Osteocyte (in vitro differentiated cells): ENCODE measurements at regions not wholly inside any gene's neighbourhood (a gene's known extent, or its start where the extent isn't known, plus 50 kb on each side); places are given as distances from the start of the nearest gene placed in this dataset.
"Not testable (repeated sequence)": the region's sequence is repeated elsewhere in the genome, so short reads cannot be mapped to it uniquely, and the experiment has no call there.

ENCODE experiments used
- DNase-seq: peaks from one replicate; pipeline ENCODE4 v3.0.0; 2021; ENCODE audit warnings: mixed read lengths; ENCODE audit not compliant: unreplicated experiment; ENCODE audit errors: extremely low spot score
- H3K27ac Mint-ChIP-seq: one replicate; pipeline ENCODE4 v1.8.0; 2021; ENCODE audit warnings: mild to moderate bottlenecking, mixed read lengths; ENCODE audit not compliant: unreplicated experiment
- H3K27me3 Mint-ChIP-seq: one replicate; pipeline ENCODE4 v1.8.0; 2021; ENCODE audit warnings: mixed read lengths; ENCODE audit not compliant: unreplicated experiment
- H3K36me3 Mint-ChIP-seq: one replicate; pipeline ENCODE4 v1.8.0; 2021; ENCODE audit warnings: mixed read lengths; ENCODE audit not compliant: unreplicated experiment
- H3K4me1 Mint-ChIP-seq: one replicate; pipeline ENCODE4 v1.8.0; 2021; ENCODE audit warnings: mixed read lengths; ENCODE audit not compliant: unreplicated experiment
- H3K4me3 Mint-ChIP-seq: one replicate; pipeline ENCODE4 v1.8.0; 2021; ENCODE audit warnings: mild to moderate bottlenecking, moderate library complexity, mixed read lengths; ENCODE audit not compliant: unreplicated experiment
- H3K9me3 Mint-ChIP-seq: one replicate; pipeline ENCODE4 v1.8.0; 2021; ENCODE audit warnings: mixed read lengths; ENCODE audit not compliant: unreplicated experiment
- CTCF ChIP-seq: fragments of 200-600 bp; sonication (generic); IDR thresholded peaks from 2 replicates; pipeline ENCODE4 v1.5.0; 2021; ENCODE audit warnings: antibody characterized with exemption, mild to moderate bottlenecking, moderate library complexity

GRCh38 chr20:56750430-56750829 is 121.3 kb downstream of the TFAP2C start:
- TF ChIP-seq CTCF, result no peak
- peaks cover 14% of the 10 kb centered on the region for H3K4me1 Mint-ChIP-seq
- H3K36me3 Mint-ChIP-seq, result no peaks in the 10 kb centered on the region
- H3K27ac Mint-ChIP-seq, result no peak overlapping the region
- H3K9me3 Mint-ChIP-seq, result no peaks in the 10 kb centered on the region
- DNase-seq, result no peak
- no peak overlapping the region for H3K4me3 Mint-ChIP-seq
- no peaks in the 10 kb centered on the region for H3K27me3 Mint-ChIP-seq

GRCh38 chr20:56752274-56752673 is 123.2 kb downstream of the TFAP2C start:
- Mint-ChIP-seq H3K9me3 (no peaks in the 10 kb centered on the region), H3K4me3 (no peak overlapping the region), H3K27ac (peak overlapping the region; percentile 69), H3K4me1 (peaks cover 14% of the 10 kb centered on the region), H3K36me3 (no peaks in the 10 kb centered on the region), H3K27me3 (no peaks in the 10 kb centered on the region)
- DNase-seq, result no peak
- TF ChIP-seq CTCF, result no peak

DNA sequence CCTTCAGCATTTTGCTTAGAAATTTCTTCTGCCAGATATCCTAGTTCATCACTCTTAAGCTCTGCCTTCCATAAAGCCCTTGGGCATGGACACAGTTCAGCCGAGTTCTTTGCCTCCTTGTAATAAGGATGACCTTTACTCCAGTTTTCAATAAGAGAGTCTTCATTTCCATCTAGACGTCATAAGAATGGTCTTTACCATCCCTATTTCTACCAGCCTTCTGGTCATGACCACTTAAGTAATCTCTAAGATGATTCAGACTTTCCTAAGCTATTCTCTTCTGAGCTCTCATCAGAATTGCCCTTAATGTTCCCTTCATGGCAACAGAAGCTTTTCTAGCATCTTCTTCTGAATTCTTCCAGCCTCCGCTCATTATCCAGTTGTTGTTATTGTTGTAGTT is 126.1 kb downstream of the TFAP2C start:
- TF ChIP-seq CTCF, result no peak
- Mint-ChIP-seq H3K27ac (no peak overlapping the region), H3K9me3 (no peaks in the 10 kb centered on the region), H3K27me3 (no peaks in the 10 kb centered on the region), H3K36me3 (no peaks in the 10 kb centered on the region), H3K4me3 (no peak overlapping the region), H3K4me1 (peaks cover 16% of the 10 kb centered on the region)
- DNase-seq, result no peak

GRCh38 chr20:56756658-56757057 is 127.6 kb downstream of the TFAP2C start:
- DNase-seq, H3K36me3 Mint-ChIP-seq, H3K27me3 Mint-ChIP-seq, H3K9me3 Mint-ChIP-seq, H3K27ac Mint-ChIP-seq, H3K4me3 Mint-ChIP-seq: not testable (repeated sequence)
- H3K4me1 Mint-ChIP-seq, result peaks cover 14% of the 10 kb centered on the region

- no peak overlapping the region for H3K4me3 Mint-ChIP-seq
- peaks cover 4% of the 10 kb centered on the region for H3K4me1 Mint-ChIP-seq
- H3K36me3 Mint-ChIP-seq, result no peaks in the 10 kb centered on the region
- no peaks in the 10 kb centered on the region for H3K27me3 Mint-ChIP-seq
- no peak for TF ChIP-seq CTCF
- no peaks in the 10 kb centered on the region for H3K9me3 Mint-ChIP-seq
- DNase-seq, result no peak
- no peak overlapping the region for H3K27ac Mint-ChIP-seq
Measured at GRCh38 chr20:56758706-56759105, 129.6 kb downstream of the TFAP2C start.

DNA sequence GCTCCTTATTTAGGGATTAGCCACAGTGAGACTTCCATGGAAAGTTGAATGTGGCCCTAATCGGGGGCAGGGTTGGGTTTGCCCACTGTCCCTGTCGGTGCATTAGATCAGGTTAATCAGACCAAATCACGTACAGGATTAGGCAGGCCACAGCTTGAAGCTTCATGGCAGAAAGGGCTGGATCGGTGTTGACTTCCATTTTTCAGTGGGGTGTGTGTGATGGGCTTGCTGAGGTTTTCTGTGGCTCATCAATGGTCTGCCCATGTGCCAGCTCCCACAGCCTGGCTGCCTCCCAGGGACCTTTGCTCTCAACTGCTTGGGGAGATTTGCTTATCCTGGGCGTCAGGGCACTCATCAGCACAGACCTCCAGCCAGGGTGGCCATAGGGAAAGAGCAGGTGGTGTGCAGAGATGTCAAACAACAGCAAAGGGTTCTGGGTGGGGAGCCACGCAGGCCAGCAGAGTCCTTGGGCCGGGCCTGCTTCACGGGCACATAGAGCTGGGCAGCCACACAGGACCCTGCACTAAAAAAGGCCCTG is 130.7 kb downstream of the TFAP2C start:
- no peak overlapping the region for H3K4me3 Mint-ChIP-seq
- H3K27ac Mint-ChIP-seq, result no peak overlapping the region
- peaks cover 5% of the 10 kb centered on the region for H3K4me1 Mint-ChIP-seq
- no peak for DNase-seq
- H3K9me3 Mint-ChIP-seq, result no peaks in the 10 kb centered on the region
- no peaks in the 10 kb centered on the region for H3K36me3 Mint-ChIP-seq
- no peaks in the 10 kb centered on the region for H3K27me3 Mint-ChIP-seq
- TF ChIP-seq CTCF, result no peak
